ENCODE measurements at regions not wholly inside any gene's neighbourhood (a gene's known extent, or its start where the extent isn't known, plus 50 kb on each side); places are given as distances from the start of the nearest gene placed in this dataset.

- H3K36me3 ChIP-seq (ENCODE audit: control insufficient read depth, insufficient read depth, low read length) = no peaks in the 10 kb centered on the region
- WGBS (ENCODE audit: insufficient coverage, insufficient read length) = no CpG with 5 or more reads among the region's 16 CpGs
Measured at GRCh38 chr17:73738751-73739575, 94.7 kb upstream of the SDK2 start.

GRCh38 chr17:73740370-73740769 lies 96.1 kb upstream of the SDK2 start:
- H3K27ac ChIP-seq (ENCODE audit: low read length) = no peak overlapping the region
- H3K4me3 ChIP-seq (ENCODE audit: low read length) = no peak overlapping the region
- peaks cover 4% of the 10 kb centered on the region for H3K4me1 ChIP-seq (ENCODE audit: control insufficient read depth, insufficient read depth, low read length)
- no peaks in the 10 kb centered on the region for H3K36me3 ChIP-seq (ENCODE audit: control insufficient read depth, insufficient read depth, low read length)
- H3K9me3 ChIP-seq (ENCODE audit: control insufficient read depth, insufficient read depth, low read length) = no peaks in the 10 kb centered on the region
- DNase-seq (ENCODE audit: low read depth, low spot score) = no peak
- WGBS (ENCODE audit: insufficient coverage, insufficient read length) = no CpG with 5 or more reads among the region's 8 CpGs
- H3K27me3 ChIP-seq (ENCODE audit: control insufficient read depth, insufficient read depth, low read length) = no peaks in the 10 kb centered on the region

More at GRCh38 chr17:73738751-73739575, 94.7 kb upstream of the SDK2 start:
- no peak for DNase-seq (ENCODE audit: low read depth, low spot score)
- Histone ChIP-seq H3K27ac (ENCODE audit: low read length) (no peak overlapping the region), H3K4me1 (ENCODE audit: control insufficient read depth, insufficient read depth, low read length) (peaks cover 4% of the 10 kb centered on the region), H3K4me3 (ENCODE audit: low read length) (no peak overlapping the region), H3K27me3 (ENCODE audit: control insufficient read depth, insufficient read depth, low read length) (no peaks in the 10 kb centered on the region), H3K9me3 (ENCODE audit: control insufficient read depth, insufficient read depth, low read length) (no peaks in the 10 kb centered on the region)

GRCh38 chr17:73742948-73743381 lies 98.7 kb upstream of the SDK2 start:
- Histone ChIP-seq H3K9me3 (ENCODE audit: control insufficient read depth, insufficient read depth, low read length) (no peaks in the 10 kb centered on the region), H3K27ac (ENCODE audit: low read length) (no peak overlapping the region), H3K36me3 (ENCODE audit: control insufficient read depth, insufficient read depth, low read length) (no peaks in the 10 kb centered on the region), H3K4me1 (ENCODE audit: control insufficient read depth, insufficient read depth, low read length) (no peaks in the 10 kb centered on the region; the same call in 1 of the 2 replicates), H3K4me3 (ENCODE audit: low read length) (no peak overlapping the region), H3K27me3 (ENCODE audit: control insufficient read depth, insufficient read depth, low read length) (no peaks in the 10 kb centered on the region)
- no CpG with 5 or more reads among the region's 17 CpGs for WGBS (ENCODE audit: insufficient coverage, insufficient read length)
- no peak for DNase-seq (ENCODE audit: low read depth, low spot score)

GRCh38 chr17:73743518-73744201 lies 99.4 kb upstream of the SDK2 start:
- no peaks in the 10 kb centered on the region for H3K9me3 ChIP-seq (ENCODE audit: control insufficient read depth, insufficient read depth, low read length)
- no peaks in the 10 kb centered on the region for H3K27me3 ChIP-seq (ENCODE audit: control insufficient read depth, insufficient read depth, low read length)
- no peaks in the 10 kb centered on the region for H3K36me3 ChIP-seq (ENCODE audit: control insufficient read depth, insufficient read depth, low read length)
- no CpG with 5 or more reads among the region's 8 CpGs for WGBS (ENCODE audit: insufficient coverage, insufficient read length)
- DNase-seq (ENCODE audit: low read depth, low spot score) = no peak
- H3K4me3 ChIP-seq (ENCODE audit: low read length) = no peak overlapping the region
- no peaks in the 10 kb centered on the region; the same call in 1 of the 2 replicates for H3K4me1 ChIP-seq (ENCODE audit: control insufficient read depth, insufficient read depth, low read length)
- no peak overlapping the region for H3K27ac ChIP-seq (ENCODE audit: low read length)

GRCh38 chr17:73744411-73744810 lies 100.2 kb upstream of the SDK2 start:
- H3K4me1 ChIP-seq (ENCODE audit: control insufficient read depth, insufficient read depth, low read length) = no peaks in the 10 kb centered on the region; the same call in 1 of the 2 replicates
- no CpG with 5 or more reads among the region's 7 CpGs for WGBS (ENCODE audit: insufficient coverage, insufficient read length)
- no peak overlapping the region for H3K4me3 ChIP-seq (ENCODE audit: low read length)
- DNase-seq (ENCODE audit: low read depth, low spot score) = no peak
- H3K36me3 ChIP-seq (ENCODE audit: control insufficient read depth, insufficient read depth, low read length) = no peaks in the 10 kb centered on the region
- no peak overlapping the region for H3K27ac ChIP-seq (ENCODE audit: low read length)
- H3K9me3 ChIP-seq (ENCODE audit: control insufficient read depth, insufficient read depth, low read length) = no peaks in the 10 kb centered on the region
- no peaks in the 10 kb centered on the region for H3K27me3 ChIP-seq (ENCODE audit: control insufficient read depth, insufficient read depth, low read length)

GRCh38 chr17:73746314-73747073 lies 102.2 kb upstream of the SDK2 start:
- no CpG with 5 or more reads among the region's 12 CpGs for WGBS (ENCODE audit: insufficient coverage, insufficient read length)
- Histone ChIP-seq H3K36me3 (ENCODE audit: control insufficient read depth, insufficient read depth, low read length) (no peaks in the 10 kb centered on the region), H3K27ac (ENCODE audit: low read length) (no peak overlapping the region), H3K9me3 (ENCODE audit: control insufficient read depth, insufficient read depth, low read length) (no peaks in the 10 kb centered on the region), H3K4me3 (ENCODE audit: low read length) (no peak overlapping the region), H3K4me1 (ENCODE audit: control insufficient read depth, insufficient read depth, low read length) (no peaks in the 10 kb centered on the region; the same call in 1 of the 2 replicates), H3K27me3 (ENCODE audit: control insufficient read depth, insufficient read depth, low read length) (no peaks in the 10 kb centered on the region)
- no peak for DNase-seq (ENCODE audit: low read depth, low spot score)

GRCh38 chr17:73747221-73748002 lies 103.2 kb upstream of the SDK2 start:
- Histone ChIP-seq H3K4me1 (ENCODE audit: control insufficient read depth, insufficient read depth, low read length) (no peaks in the 10 kb centered on the region; the same call in 1 of the 2 replicates), H3K9me3 (ENCODE audit: control insufficient read depth, insufficient read depth, low read length) (no peaks in the 10 kb centered on the region), H3K27ac (ENCODE audit: low read length) (no peak overlapping the region), H3K36me3 (ENCODE audit: control insufficient read depth, insufficient read depth, low read length) (no peaks in the 10 kb centered on the region), H3K4me3 (ENCODE audit: low read length) (no peak overlapping the region; the same call in 1 of the 2 replicates), H3K27me3 (ENCODE audit: control insufficient read depth, insufficient read depth, low read length) (no peaks in the 10 kb centered on the region)
- WGBS (ENCODE audit: insufficient coverage, insufficient read length) = no CpG with 5 or more reads among the region's 15 CpGs
- no peak for DNase-seq (ENCODE audit: low read depth, low spot score)

GRCh38 chr17:73748508-73748907 lies 104.3 kb upstream of the SDK2 start:
- DNase-seq (ENCODE audit: low read depth, low spot score) = no peak
- no CpG with 5 or more reads among the region's 18 CpGs for WGBS (ENCODE audit: insufficient coverage, insufficient read length)
- Histone ChIP-seq H3K4me3 (ENCODE audit: low read length) (no peak overlapping the region), H3K9me3 (ENCODE audit: control insufficient read depth, insufficient read depth, low read length) (no peaks in the 10 kb centered on the region), H3K36me3 (ENCODE audit: control insufficient read depth, insufficient read depth, low read length) (no peaks in the 10 kb centered on the region), H3K27me3 (ENCODE audit: control insufficient read depth, insufficient read depth, low read length) (no peaks in the 10 kb centered on the region), H3K27ac (ENCODE audit: low read length) (no peak overlapping the region), H3K4me1 (ENCODE audit: control insufficient read depth, insufficient read depth, low read length) (no peaks in the 10 kb centered on the region; the same call in 1 of the 2 replicates)

GRCh38 chr17:73749337-73749823 lies 105.1 kb upstream of the SDK2 start:
- Histone ChIP-seq H3K4me3 (ENCODE audit: low read length) (no peak overlapping the region), H3K9me3 (ENCODE audit: control insufficient read depth, insufficient read depth, low read length) (no peaks in the 10 kb centered on the region), H3K4me1 (ENCODE audit: control insufficient read depth, insufficient read depth, low read length) (no peaks in the 10 kb centered on the region; the same call in 1 of the 2 replicates), H3K36me3 (ENCODE audit: control insufficient read depth, insufficient read depth, low read length) (no peaks in the 10 kb centered on the region), H3K27me3 (ENCODE audit: control insufficient read depth, insufficient read depth, low read length) (no peaks in the 10 kb centered on the region), H3K27ac (ENCODE audit: low read length) (no peak overlapping the region)
- DNase-seq (ENCODE audit: low read depth, low spot score) = no peak
- no CpG with 5 or more reads among the region's 6 CpGs for WGBS (ENCODE audit: insufficient coverage, insufficient read length)

Data from iPS DF 6.9 (cell line).